WERI-Rb-1 (cell line): ENCODE measurements at regions not wholly inside any gene's neighbourhood (a gene's known extent, or its start where the extent isn't known, plus 50 kb on each side); places are given as distances from the start of the nearest gene placed in this dataset.

Experiments used
- DNase-seq: peaks from one replicate; pipeline ENCODE4 v3.0.0-alpha.2; 2020
- H3K27ac ChIP-seq: fragments of 250-450 bp; sonication (Bioruptor Pico); 2 replicates; pipeline ENCODE4 v1.5.1; 2020; ENCODE audit warnings: mild to moderate bottlenecking, moderate library complexity
- H3K27me3 ChIP-seq: fragments of 250-450 bp; sonication (Bioruptor Pico); 2 replicates; pipeline ENCODE4 v1.5.1; 2021; ENCODE audit warnings: mild to moderate bottlenecking, low read depth, moderate library complexity; ENCODE audit not compliant: insufficient read depth, severe bottlenecking
- H3K36me3 ChIP-seq: fragments of 250-450 bp; sonication (Bioruptor Pico); 2 replicates; pipeline ENCODE4 v1.5.1; 2020; ENCODE audit warnings: mild to moderate bottlenecking, moderate library complexity
- H3K4me3 ChIP-seq: 2 replicates; pipeline ENCODE4 v1.5.1; 2011; ENCODE audit warnings: low read depth, mild to moderate bottlenecking, control low read depth, low read length
- H3K9me3 ChIP-seq: fragments of 250-450 bp; sonication (Bioruptor Pico); 2 replicates; pipeline ENCODE4 v1.5.1; 2021; ENCODE audit warnings: mild to moderate bottlenecking, moderate library complexity; ENCODE audit not compliant: severe bottlenecking
- TF ChIP-seq, protein P1 (sequence below): IDR thresholded peaks from 2 replicates; pipeline ENCODE4 v1.5.1; 2011; ENCODE audit warnings: low read depth, mild to moderate bottlenecking, control low read depth, inconsistent platforms, low read length

DNA sequence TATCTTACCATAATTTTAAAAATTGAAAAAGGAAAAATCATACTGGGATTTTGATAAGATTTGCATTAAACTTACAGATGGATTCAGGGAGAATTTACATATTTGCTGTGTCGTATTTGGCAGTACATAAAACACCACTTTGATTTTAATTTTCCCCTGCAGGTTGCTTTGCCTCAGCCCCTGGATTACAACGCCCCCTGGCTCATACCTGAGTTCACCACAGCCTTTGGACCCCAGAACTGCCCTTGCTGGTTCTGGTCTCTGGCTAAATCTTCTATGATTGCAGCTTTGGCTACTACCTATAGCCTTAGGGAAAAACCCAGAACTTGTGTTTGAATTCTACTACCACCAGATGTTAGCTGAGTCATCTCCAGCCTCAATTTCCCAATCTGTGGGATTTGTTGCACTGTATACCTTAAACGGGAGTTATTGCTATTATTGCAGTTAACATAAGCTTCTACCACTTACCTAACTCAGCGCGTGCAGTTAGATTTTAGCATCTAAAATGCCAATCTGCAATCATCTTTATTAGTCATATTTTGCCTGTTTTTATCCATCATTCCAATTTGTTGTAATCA lies 315.7 kb upstream of the GADL1 start:
- no peak overlapping the region for H3K27ac ChIP-seq
- H3K27me3 ChIP-seq, result no peaks in the 10 kb centered on the region
- no peaks in the 10 kb centered on the region for H3K9me3 ChIP-seq
- no peaks in the 10 kb centered on the region for H3K36me3 ChIP-seq
- no peak overlapping the region for H3K4me3 ChIP-seq
- no peak for DNase-seq
- TF ChIP-seq, protein P1, sequence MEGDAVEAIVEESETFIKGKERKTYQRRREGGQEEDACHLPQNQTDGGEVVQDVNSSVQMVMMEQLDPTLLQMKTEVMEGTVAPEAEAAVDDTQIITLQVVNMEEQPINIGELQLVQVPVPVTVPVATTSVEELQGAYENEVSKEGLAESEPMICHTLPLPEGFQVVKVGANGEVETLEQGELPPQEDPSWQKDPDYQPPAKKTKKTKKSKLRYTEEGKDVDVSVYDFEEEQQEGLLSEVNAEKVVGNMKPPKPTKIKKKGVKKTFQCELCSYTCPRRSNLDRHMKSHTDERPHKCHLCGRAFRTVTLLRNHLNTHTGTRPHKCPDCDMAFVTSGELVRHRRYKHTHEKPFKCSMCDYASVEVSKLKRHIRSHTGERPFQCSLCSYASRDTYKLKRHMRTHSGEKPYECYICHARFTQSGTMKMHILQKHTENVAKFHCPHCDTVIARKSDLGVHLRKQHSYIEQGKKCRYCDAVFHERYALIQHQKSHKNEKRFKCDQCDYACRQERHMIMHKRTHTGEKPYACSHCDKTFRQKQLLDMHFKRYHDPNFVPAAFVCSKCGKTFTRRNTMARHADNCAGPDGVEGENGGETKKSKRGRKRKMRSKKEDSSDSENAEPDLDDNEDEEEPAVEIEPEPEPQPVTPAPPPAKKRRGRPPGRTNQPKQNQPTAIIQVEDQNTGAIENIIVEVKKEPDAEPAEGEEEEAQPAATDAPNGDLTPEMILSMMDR, result peak; percentile 28; the same call in 1 of the 2 replicates

DNA sequence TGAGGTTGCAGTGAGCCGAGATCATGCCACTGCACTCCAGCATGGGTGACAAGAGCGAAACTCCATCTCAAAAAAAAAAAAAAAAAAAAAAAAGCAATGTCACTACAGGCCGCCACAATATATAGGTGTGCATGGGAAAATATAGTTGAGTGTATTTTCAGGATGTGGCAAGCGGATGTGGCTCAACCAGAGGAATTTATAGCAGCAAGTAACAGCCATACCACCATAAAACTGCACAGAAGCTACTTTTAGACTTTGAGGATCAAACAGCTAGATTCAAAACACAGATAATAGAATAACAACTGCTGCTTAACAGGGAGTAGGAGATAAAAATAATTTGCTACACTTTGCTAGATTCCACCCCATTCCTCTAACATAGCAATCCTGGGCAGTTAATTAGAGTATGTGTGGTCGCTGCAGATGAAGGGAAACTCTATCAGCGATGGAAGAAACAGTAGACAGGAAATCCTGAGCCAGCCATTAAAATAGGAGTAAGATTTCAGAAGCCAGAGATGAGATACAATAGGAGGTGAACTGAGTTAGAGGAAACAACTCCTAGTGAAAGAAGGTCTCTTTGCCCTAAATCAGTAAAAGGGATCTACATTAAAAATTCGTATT lies 318.7 kb upstream of the STT3B start:
- H3K4me3 ChIP-seq, result no peak overlapping the region
- TF ChIP-seq, protein P1, result no peak
- no peak overlapping the region for H3K27ac ChIP-seq
- no peak for DNase-seq
- H3K27me3 ChIP-seq, result no peaks in the 10 kb centered on the region
- H3K36me3 ChIP-seq, result no peaks in the 10 kb centered on the region
- no peaks in the 10 kb centered on the region for H3K9me3 ChIP-seq

DNA sequence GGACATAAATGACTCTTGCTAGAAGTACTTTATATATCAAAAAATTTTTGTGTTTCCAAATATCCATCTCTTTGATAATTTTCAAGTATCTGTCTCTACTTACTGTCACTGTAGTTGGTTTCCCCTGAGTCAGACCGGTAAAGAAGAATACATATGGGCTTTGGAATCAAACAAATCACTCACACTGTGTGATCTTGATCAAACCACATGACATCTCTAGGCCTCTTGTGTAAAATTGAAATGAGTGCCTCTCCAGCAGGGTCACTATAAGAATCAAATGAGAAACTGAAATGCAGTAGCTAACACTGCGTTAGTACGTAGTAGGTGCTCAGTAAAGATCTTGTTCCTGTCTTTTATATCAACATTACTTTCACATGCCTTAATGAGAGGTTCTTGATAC lies 314.6 kb upstream of the STT3B start:
- no peaks in the 10 kb centered on the region for H3K36me3 ChIP-seq
- TF ChIP-seq, protein P1, result no peak
- no peak overlapping the region for H3K27ac ChIP-seq
- H3K27me3 ChIP-seq, result no peaks in the 10 kb centered on the region
- H3K4me3 ChIP-seq, result no peak overlapping the region
- no peak for DNase-seq
- no peaks in the 10 kb centered on the region for H3K9me3 ChIP-seq

DNA sequence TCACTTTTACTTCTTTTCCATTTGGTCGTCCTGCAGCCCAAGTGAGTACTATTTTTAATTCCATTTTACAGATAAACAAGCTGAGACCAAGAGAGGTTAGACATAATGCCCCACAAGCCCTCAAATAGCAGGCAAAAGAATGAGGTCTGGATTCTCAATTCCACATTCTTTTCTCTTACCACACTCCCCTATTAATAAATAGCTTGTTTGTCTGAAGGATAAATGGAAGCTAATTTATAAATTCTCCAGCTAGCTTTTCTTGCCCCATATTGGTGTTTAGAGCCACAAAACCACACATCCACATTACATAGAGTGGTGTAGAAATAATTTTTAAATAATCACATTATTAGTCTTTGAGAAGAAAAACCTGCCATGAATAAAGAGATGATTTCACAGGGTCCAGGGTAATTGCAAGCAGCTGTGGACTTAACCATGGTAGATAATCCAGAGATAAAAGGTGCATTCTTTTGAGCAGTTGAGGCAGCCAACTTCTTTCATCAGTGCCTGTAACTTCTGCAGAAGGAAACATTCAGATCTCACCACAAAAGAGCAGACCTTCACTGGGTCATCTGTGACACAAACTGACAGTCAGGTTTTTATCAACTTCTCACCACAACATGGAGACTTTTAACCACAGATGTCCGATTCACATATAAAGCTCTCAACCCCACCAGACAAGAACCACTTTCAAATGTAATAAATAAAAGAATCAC lies 313.4 kb upstream of the STT3B start:
- no peaks in the 10 kb centered on the region for H3K9me3 ChIP-seq
- no peaks in the 10 kb centered on the region for H3K36me3 ChIP-seq
- no peak overlapping the region for H3K27ac ChIP-seq
- no peaks in the 10 kb centered on the region for H3K27me3 ChIP-seq
- no peak overlapping the region for H3K4me3 ChIP-seq
- no peak for DNase-seq
- TF ChIP-seq, protein P1, result no peak

DNA sequence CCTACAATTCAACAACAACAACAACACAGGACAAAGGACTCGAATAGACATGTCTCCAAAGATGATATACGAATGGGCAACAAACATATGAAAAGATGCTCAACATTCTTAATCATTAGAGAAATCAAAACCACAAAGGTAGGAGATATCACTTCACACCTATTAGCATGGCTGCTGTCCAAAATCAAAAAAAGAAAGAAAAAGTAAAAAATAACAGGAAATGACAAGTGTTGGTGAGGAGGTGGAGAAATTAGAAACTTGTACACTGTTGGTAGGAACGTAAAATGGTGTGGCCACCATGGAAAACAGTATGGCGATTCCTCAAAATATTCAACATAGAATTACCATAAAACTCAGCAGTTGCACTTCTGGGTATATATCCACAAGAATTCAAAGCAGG lies 312.3 kb upstream of the STT3B start:
- H3K9me3 ChIP-seq, result no peaks in the 10 kb centered on the region
- H3K27ac ChIP-seq, result no peak overlapping the region
- no peak for DNase-seq
- TF ChIP-seq, protein P1, result no peak
- H3K27me3 ChIP-seq, result no peaks in the 10 kb centered on the region
- no peak overlapping the region for H3K4me3 ChIP-seq
- H3K36me3 ChIP-seq, result no peaks in the 10 kb centered on the region
